H9 (cell line): ENCODE measurements at regions not wholly inside any gene's neighbourhood (a gene's known extent, or its start where the extent isn't known, plus 50 kb on each side); places are given as distances from the start of the nearest gene placed in this dataset.

Experiments used
- DNase-seq: peaks from one replicate; pipeline ENCODE4 v3.0.0-alpha.2; 2017
- H2AFZ ChIP-seq: one replicate; pipeline ENCODE4 v1.6.1; 2013; ENCODE audit warnings: mild to moderate bottlenecking, low read length, control low read depth, moderate library complexity
- H2AK5ac ChIP-seq: 2 replicates; pipeline ENCODE4 v1.6.1; 2013; ENCODE audit warnings: low read length, control low read depth, mixed read lengths; ENCODE audit not compliant: insufficient read length
- H2BK120ac ChIP-seq: one replicate; pipeline ENCODE4 v1.6.1; 2013; ENCODE audit warnings: low read depth, mild to moderate bottlenecking, low read length, control low read depth, inconsistent platforms; ENCODE audit not compliant: poor library complexity, severe bottlenecking
- H2BK12ac ChIP-seq: 2 replicates; pipeline ENCODE4 v1.6.1; 2013; ENCODE audit warnings: low read length, control low read depth, mixed read lengths, low read depth; ENCODE audit not compliant: insufficient read length
- H2BK15ac ChIP-seq: 2 replicates; pipeline ENCODE4 v1.6.1; 2013; ENCODE audit warnings: low read depth, low read length, control low read depth
- H2BK20ac ChIP-seq: one replicate; pipeline ENCODE4 v1.6.1; 2013; ENCODE audit warnings: low read depth, mild to moderate bottlenecking, low read length, control low read depth, inconsistent platforms; ENCODE audit not compliant: poor library complexity, severe bottlenecking
- H2BK5ac ChIP-seq: 2 replicates; pipeline ENCODE4 v1.6.1; 2013; ENCODE audit warnings: low read length, control low read depth, mixed read lengths; ENCODE audit not compliant: insufficient read length
- H3K14ac ChIP-seq: 2 replicates; pipeline ENCODE4 v1.6.1; 2013; ENCODE audit warnings: low read length, control low read depth; ENCODE audit not compliant: insufficient read depth
- H3K18ac ChIP-seq: 2 replicates; pipeline ENCODE4 v1.6.1; 2013; ENCODE audit warnings: low read depth, mild to moderate bottlenecking, mixed read lengths, low read length, control low read depth; ENCODE audit not compliant: insufficient read length
- H3K23ac ChIP-seq: 2 replicates; pipeline ENCODE4 v1.6.1; 2013; ENCODE audit warnings: low read length, control low read depth, mixed read lengths, low read depth; ENCODE audit not compliant: insufficient read length
- H3K23me2 ChIP-seq: 2 replicates; pipeline ENCODE4 v1.6.1; 2013; ENCODE audit warnings: low read depth, mild to moderate bottlenecking, mixed read lengths, low read length, control low read depth; ENCODE audit not compliant: insufficient read length, poor library complexity, severe bottlenecking
- H3K27ac ChIP-seq: 2 replicates; pipeline ENCODE4 v1.5.1; 2013; ENCODE audit warnings: low read length, control low read depth, mixed read lengths, low read depth; ENCODE audit not compliant: insufficient read length
- H3K27me3 ChIP-seq: 2 replicates; pipeline ENCODE4 v1.6.1; 2013; ENCODE audit warnings: low read length, control low read depth, inconsistent platforms; ENCODE audit not compliant: insufficient read depth
- H3K4ac ChIP-seq: 2 replicates; pipeline ENCODE4 v1.6.1; 2013; ENCODE audit warnings: low read depth, mild to moderate bottlenecking, control low read depth, inconsistent platforms, low read length, moderate library complexity
- H3K4me1 ChIP-seq: 2 replicates; pipeline ENCODE4 v1.6.1; 2013; ENCODE audit warnings: low read length, control low read depth, inconsistent platforms; ENCODE audit not compliant: insufficient read depth
- H3K4me2 ChIP-seq: 2 replicates; pipeline ENCODE4 v1.6.1; 2013; ENCODE audit warnings: low read length, control low read depth, mixed read lengths; ENCODE audit not compliant: insufficient read length, insufficient read depth
- H3K56ac ChIP-seq: 2 replicates; pipeline ENCODE4 v1.6.1; 2013; ENCODE audit warnings: low read depth, mild to moderate bottlenecking, mixed read lengths, low read length, control low read depth; ENCODE audit not compliant: insufficient read length
- H3K79me1 ChIP-seq: 2 replicates; pipeline ENCODE4 v1.6.1; 2013; ENCODE audit warnings: low read depth, mild to moderate bottlenecking, moderate library complexity, low read length, control low read depth, inconsistent platforms; ENCODE audit not compliant: insufficient read depth, poor library complexity, severe bottlenecking
- H3K79me2 ChIP-seq: 2 replicates; pipeline ENCODE4 v1.6.1; 2013; ENCODE audit warnings: low read length, control low read depth, inconsistent platforms; ENCODE audit not compliant: insufficient read depth
- H3K9ac ChIP-seq: 2 replicates; pipeline ENCODE4 v1.6.1; 2013; ENCODE audit warnings: low read length, control low read depth, mixed read lengths; ENCODE audit not compliant: insufficient read length; ENCODE audit errors: extremely low read depth
- H3K9me3 ChIP-seq: one replicate; pipeline ENCODE4 v1.6.1; 2013; ENCODE audit warnings: low read depth, low read length, inconsistent platforms; ENCODE audit not compliant: control insufficient read depth
- H3T11ph ChIP-seq: one replicate; pipeline ENCODE4 v1.6.1; 2013; ENCODE audit warnings: mild to moderate bottlenecking, low read length, control low read depth, inconsistent platforms
- H4K20me1 ChIP-seq: one replicate; pipeline ENCODE4 v1.6.1; 2013; ENCODE audit not compliant: control insufficient read depth, insufficient read length, insufficient read depth
- H4K5ac ChIP-seq: 2 replicates; pipeline ENCODE4 v1.6.1; 2013; ENCODE audit warnings: low read depth, mild to moderate bottlenecking, mixed read lengths, low read length, control low read depth; ENCODE audit not compliant: insufficient read length
- H4K8ac ChIP-seq: replicated peaks from 2 replicates; pipeline ENCODE4 v1.6.1; 2013; ENCODE audit warnings: low read length, control low read depth, mixed read lengths, low read depth; ENCODE audit not compliant: insufficient read length
- H4K91ac ChIP-seq: 2 replicates; pipeline ENCODE4 v1.6.1; 2013; ENCODE audit warnings: low read depth, mild to moderate bottlenecking, moderate library complexity, mixed read lengths, low read length, control low read depth; ENCODE audit not compliant: insufficient read length
- H3K27ac Mint-ChIP-seq, 3 experiments: 2 replicates in 2 of 3; 3 replicates in 1 of 3; pipeline ENCODE4 v1.8.0; 2020 to 2021; ENCODE audit warnings: mixed read lengths in 3 of 3, mild to moderate bottlenecking in 1 of 3, moderate library complexity in 1 of 3
- H3K27me3 Mint-ChIP-seq: 2 replicates; pipeline ENCODE4 v1.8.0; 2021; ENCODE audit warnings: low read depth, mild to moderate bottlenecking, moderate library complexity, mixed read lengths
- H3K36me3 Mint-ChIP-seq, 3 experiments: 2 replicates in 2 of 3; 3 replicates in 1 of 3; pipeline ENCODE4 v1.8.0; 2020 to 2021; ENCODE audit warnings: low read depth in 3 of 3, mixed read lengths in 3 of 3; ENCODE audit not compliant: insufficient read depth in 1 of 3
- H3K4me1 Mint-ChIP-seq, 2 experiments: 2 replicates each; pipeline ENCODE4 v1.8.0; 2020; ENCODE audit warnings: mixed read lengths in 2 of 2
- H3K4me3 Mint-ChIP-seq, 2 experiments: 2 replicates in 1 of 2; 3 replicates in 1 of 2; pipeline ENCODE4 v1.8.0; 2020 to 2021; ENCODE audit warnings: mild to moderate bottlenecking in 2 of 2, mixed read lengths in 2 of 2, moderate library complexity in 1 of 2
- H3K9me3 Mint-ChIP-seq, 2 experiments: 2 replicates in 1 of 2; 3 replicates in 1 of 2; pipeline ENCODE4 v1.8.0; 2020; ENCODE audit warnings: mild to moderate bottlenecking in 2 of 2, mixed read lengths in 2 of 2, moderate library complexity in 1 of 2
- WGBS: extraction: QIAGEN DNeasy Blood & Tissue Kit; methylation state at CpG from one replicate; pipeline ENCODE4 v1.1.7; 2013; ENCODE audit warnings: missing lambda C conversion rate, low lambda C conversion rate, mixed read lengths; ENCODE audit not compliant: insufficient read length; ENCODE audit errors: extremely low coverage; 5-methylcytosine and 5-hydroxymethylcytosine counted together
- TF ChIP-seq, protein P1 (sequence below): fragments of 200-600 bp; sonication (generic); conservative IDR thresholded peaks from 3 replicates; pipeline ENCODE4 v1.8.0; 2021; ENCODE audit warnings: antibody characterized with exemption, mild to moderate bottlenecking

GRCh38 chr1:79896140-79896539 lies 889.6 kb upstream of the ADGRL4 start:
- Histone ChIP-seq H3K23me2 (no peaks in the 10 kb centered on the region), H3K14ac (no peak overlapping the region), H2BK15ac (no peak overlapping the region), H2AFZ (no peak overlapping the region), H2BK120ac (no peak overlapping the region), H3K79me1 (no peaks in the 10 kb centered on the region), H2BK20ac (no peak overlapping the region), H3K27ac (no peak overlapping the region), H2BK5ac (no peak overlapping the region), H3K9me3 (no peaks in the 10 kb centered on the region), H2AK5ac (no peak overlapping the region), H3K4me1 (no peaks in the 10 kb centered on the region), H4K5ac (no peak overlapping the region), H3K27me3 (no peaks in the 10 kb centered on the region), H4K8ac (no peak overlapping the region), H3T11ph (no peak overlapping the region), H3K23ac (no peak overlapping the region), H4K91ac (no peak overlapping the region), H3K4me2 (no peak overlapping the region), H3K9ac (no peak overlapping the region), H3K56ac (no peak overlapping the region), H3K18ac (no peak overlapping the region), H4K20me1 (no peaks in the 10 kb centered on the region), H2BK12ac (no peak overlapping the region), H3K4ac (no peak overlapping the region), H3K79me2 (no peaks in the 10 kb centered on the region)
- Mint-ChIP-seq H3K36me3 (peaks cover 4 to 7% (median 5%) of the 10 kb centered on the region in 3 experiments; a peak in 1 of 7 replicates), H3K27ac (no peak overlapping the region), H3K4me1 (no peaks in the 10 kb centered on the region), H3K9me3 (peaks cover 5 to 10% of the 10 kb centered on the region in 2 experiments; a peak in 3 of 5 replicates), H3K27me3 (peaks cover 1% of the 10 kb centered on the region; the same call in 1 of the 2 replicates), H3K4me3 (no peak overlapping the region)
- no CpG with 5 or more reads among the region's 2 CpGs for WGBS
- no peak for DNase-seq
- TF ChIP-seq, protein P1, sequence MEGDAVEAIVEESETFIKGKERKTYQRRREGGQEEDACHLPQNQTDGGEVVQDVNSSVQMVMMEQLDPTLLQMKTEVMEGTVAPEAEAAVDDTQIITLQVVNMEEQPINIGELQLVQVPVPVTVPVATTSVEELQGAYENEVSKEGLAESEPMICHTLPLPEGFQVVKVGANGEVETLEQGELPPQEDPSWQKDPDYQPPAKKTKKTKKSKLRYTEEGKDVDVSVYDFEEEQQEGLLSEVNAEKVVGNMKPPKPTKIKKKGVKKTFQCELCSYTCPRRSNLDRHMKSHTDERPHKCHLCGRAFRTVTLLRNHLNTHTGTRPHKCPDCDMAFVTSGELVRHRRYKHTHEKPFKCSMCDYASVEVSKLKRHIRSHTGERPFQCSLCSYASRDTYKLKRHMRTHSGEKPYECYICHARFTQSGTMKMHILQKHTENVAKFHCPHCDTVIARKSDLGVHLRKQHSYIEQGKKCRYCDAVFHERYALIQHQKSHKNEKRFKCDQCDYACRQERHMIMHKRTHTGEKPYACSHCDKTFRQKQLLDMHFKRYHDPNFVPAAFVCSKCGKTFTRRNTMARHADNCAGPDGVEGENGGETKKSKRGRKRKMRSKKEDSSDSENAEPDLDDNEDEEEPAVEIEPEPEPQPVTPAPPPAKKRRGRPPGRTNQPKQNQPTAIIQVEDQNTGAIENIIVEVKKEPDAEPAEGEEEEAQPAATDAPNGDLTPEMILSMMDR = no peak
